Mesodermal cell (in vitro differentiated cells): ENCODE measurements at regions not wholly inside any gene's neighbourhood (a gene's known extent, or its start where the extent isn't known, plus 50 kb on each side); places are given as distances from the start of the nearest gene placed in this dataset.
"Not testable (repeated sequence)": the region's sequence is repeated elsewhere in the genome, so short reads cannot be mapped to it uniquely, and the experiment has no call there.

Experiments used
- H3K27ac ChIP-seq: 2 replicates; pipeline ENCODE4 v1.7.0; 2013; ENCODE audit warnings: mild to moderate bottlenecking, low read depth, low read length, moderate library complexity; ENCODE audit not compliant: severe bottlenecking
- H3K36me3 ChIP-seq: 2 replicates; pipeline ENCODE4 v1.7.1; 2013; ENCODE audit warnings: mild to moderate bottlenecking, low read length, moderate library complexity; ENCODE audit not compliant: control insufficient read depth, insufficient read depth
- H3K4me1 ChIP-seq: one replicate; pipeline ENCODE4 v1.7.1; 2013; ENCODE audit warnings: mild to moderate bottlenecking, low read length; ENCODE audit not compliant: insufficient read depth, control insufficient read depth, poor library complexity, severe bottlenecking
- H3K4me3 ChIP-seq: 2 replicates; pipeline ENCODE4 v1.7.0; 2013; ENCODE audit warnings: low read length, control low read depth, mild to moderate bottlenecking; ENCODE audit not compliant: insufficient read depth, poor library complexity, severe bottlenecking; ENCODE audit errors: extremely low read depth
- H3K9me3 ChIP-seq: 2 replicates; pipeline ENCODE4 v1.7.1; 2013; ENCODE audit warnings: mild to moderate bottlenecking, low read length, moderate library complexity; ENCODE audit not compliant: control insufficient read depth
- WGBS, 2 experiments: methylation state at CpG; one replicate each; pipeline ENCODE4 v1.1.5; 2013; ENCODE audit warnings: missing lambda C conversion rate in 2 of 2; ENCODE audit not compliant: insufficient coverage in 2 of 2; 5-methylcytosine and 5-hydroxymethylcytosine counted together

GRCh38 chr7:53131697-53132096 is 96.3 kb downstream of the POM121L12 start:
- no peaks in the 10 kb centered on the region for H3K36me3 ChIP-seq
- no peaks in the 10 kb centered on the region for H3K9me3 ChIP-seq
- H3K4me3 ChIP-seq, result no peak overlapping the region
- no peaks in the 10 kb centered on the region for H3K4me1 ChIP-seq
- 87 to 92% methylated on average over 1 of the region's 1 CpG for WGBS, 2 experiments
- H3K27ac ChIP-seq, result no peak overlapping the region

GRCh38 chr7:53151496-53151895 is 116.1 kb downstream of the POM121L12 start:
- H3K4me1 ChIP-seq, result no peaks in the 10 kb centered on the region
- no peaks in the 10 kb centered on the region for H3K36me3 ChIP-seq
- no peaks in the 10 kb centered on the region for H3K9me3 ChIP-seq
- WGBS, 2 experiments, result 71 to 100% methylated on average over 1 of the region's 2 CpGs
- H3K4me3 ChIP-seq, result no peak overlapping the region
- no peak overlapping the region for H3K27ac ChIP-seq

GRCh38 chr7:53187184-53187583 is 151.8 kb downstream of the POM121L12 start:
- not testable (repeated sequence) for H3K27ac ChIP-seq, H3K4me1 ChIP-seq, H3K9me3 ChIP-seq, H3K4me3 ChIP-seq, H3K36me3 ChIP-seq
- 93 to 96% methylated on average over 6 to 16 of the region's 27 CpGs for WGBS, 2 experiments

GRCh38 chr7:53191191-53191695 is 155.8 kb downstream of the POM121L12 start:
- H3K9me3 ChIP-seq, result no peaks in the 10 kb centered on the region
- no peak overlapping the region for H3K27ac ChIP-seq
- WGBS, 2 experiments, result 89% methylated on average over 3 of the region's 3 CpGs; no CpG with 5 or more reads in 1 of the 2 experiments
- H3K4me1 ChIP-seq, result peaks cover 3% of the 10 kb centered on the region
- H3K4me3 ChIP-seq, result no peak overlapping the region
- no peaks in the 10 kb centered on the region for H3K36me3 ChIP-seq

GRCh38 chr7:53191836-53192443 is 156.5 kb downstream of the POM121L12 start:
- Histone ChIP-seq H3K4me1 (peaks cover 3% of the 10 kb centered on the region), H3K27ac (peak overlapping the region; percentile 48), H3K4me3 (no peak overlapping the region), H3K9me3 (no peaks in the 10 kb centered on the region), H3K36me3 (no peaks in the 10 kb centered on the region)
- 88 to 95% methylated on average over 5 to 6 of the region's 6 CpGs for WGBS, 2 experiments

- Histone ChIP-seq H3K9me3 (no peaks in the 10 kb centered on the region), H3K27ac (no peak overlapping the region), H3K36me3 (no peaks in the 10 kb centered on the region), H3K4me3 (no peak overlapping the region), H3K4me1 (no peaks in the 10 kb centered on the region)
- 100% methylated on average over 2 of the region's 3 CpGs; no CpG with 5 or more reads in 1 of the 2 experiments for WGBS, 2 experiments
These were observed 169.6 kb downstream of the POM121L12 start for GRCh38 chr7:53205006-53205405.

GRCh38 chr7:53209129-53209528 is 173.7 kb downstream of the POM121L12 start:
- Histone ChIP-seq H3K4me3 (no peak overlapping the region), H3K4me1 (no peaks in the 10 kb centered on the region), H3K36me3 (no peaks in the 10 kb centered on the region), H3K9me3 (peaks cover 10% of the 10 kb centered on the region), H3K27ac (no peak overlapping the region)
- 100% methylated on average over 1 of the region's 3 CpGs; no CpG with 5 or more reads in 1 of the 2 experiments for WGBS, 2 experiments

GRCh38 chr7:53214463-53214862 is 179.0 kb downstream of the POM121L12 start:
- Histone ChIP-seq H3K27ac (no peak overlapping the region), H3K9me3 (peaks cover 33% of the 10 kb centered on the region), H3K4me3 (no peak overlapping the region), H3K36me3 (no peaks in the 10 kb centered on the region), H3K4me1 (no peaks in the 10 kb centered on the region)
- WGBS, 2 experiments, result no CpG with 5 or more reads among the region's 1 CpG

- Histone ChIP-seq H3K4me3 (peak overlapping the region; percentile 30), H3K4me1 (no peaks in the 10 kb centered on the region), H3K9me3 (peaks cover 24% of the 10 kb centered on the region), H3K27ac (no peak overlapping the region), H3K36me3 (no peaks in the 10 kb centered on the region)
- 37 to 41% methylated on average over 29 to 31 of the region's 46 CpGs for WGBS, 2 experiments
These were observed 183.5 kb downstream of the POM121L12 start for GRCh38 chr7:53218730-53219504.

- 100% methylated on average over 1 of the region's 4 CpGs; no CpG with 5 or more reads in 1 of the 2 experiments for WGBS, 2 experiments
- peaks cover 3% of the 10 kb centered on the region for H3K9me3 ChIP-seq
- no peaks in the 10 kb centered on the region for H3K4me1 ChIP-seq
- H3K4me3 ChIP-seq, result no peak overlapping the region
- H3K27ac ChIP-seq, result no peak overlapping the region
- H3K36me3 ChIP-seq, result no peaks in the 10 kb centered on the region
These were observed 193.8 kb downstream of the POM121L12 start for GRCh38 chr7:53229202-53229601.
